ENCODE measurements at regions not wholly inside any gene's neighbourhood (a gene's known extent, or its start where the extent isn't known, plus 50 kb on each side); places are given as distances from the start of the nearest gene placed in this dataset.

GRCh38 chr14:101179691-101180211 is 276.2 kb upstream of the RTL1 start:
- Histone ChIP-seq H3K14ac (replicated peaks; ENCODE audit: low read depth, low read length) (no peak overlapping the region), H3K56ac (ENCODE audit: extremely low read depth, insufficient read depth, low read length) (no peak overlapping the region), H3K79me1 (ENCODE audit: low read depth in 1 of 2, low read length in 2 of 2) (no peaks in the 10 kb centered on the region), H3K36me3 (ENCODE audit: control insufficient read depth, insufficient read depth, low read length) (no peaks in the 10 kb centered on the region), H4K8ac (ENCODE audit: low read depth in 2 of 2, low read length in 2 of 2) (no peak overlapping the region), H3K18ac (ENCODE audit: low read depth, low read length) (no peak overlapping the region), H4K20me1 (ENCODE audit: insufficient read depth, low read length) (no peaks in the 10 kb centered on the region), H2AK5ac (ENCODE audit: low read depth, low read length) (no peak overlapping the region), H4K91ac (ENCODE audit: insufficient read depth, low read depth, low read length) (no peak overlapping the region), H3K4me1 (ENCODE audit: control insufficient read depth, insufficient read depth, low read length) (no peaks in the 10 kb centered on the region), H2BK120ac (ENCODE audit: low read depth, low read length) (no peak overlapping the region), H3K9ac (ENCODE audit: low read depth, low read length) (no peak overlapping the region), H3K4ac (ENCODE audit: low read depth, low read length) (no peak overlapping the region), H3K4me2 (ENCODE audit: low read depth, low read length) (no peak overlapping the region), H4K5ac (ENCODE audit: low read depth, low read length) (no peak overlapping the region), H2BK15ac (ENCODE audit: low read depth, low read length) (no peak overlapping the region), H3K9me1 (ENCODE audit: insufficient read depth, low read length) (no peaks in the 10 kb centered on the region), H2BK20ac (ENCODE audit: low read depth, low read length) (no peak overlapping the region), H3K9me3 (ENCODE audit: control insufficient read depth, insufficient read depth, low read length) (peaks cover 19% of the 10 kb centered on the region), H3K4me3 (ENCODE audit: insufficient read depth, low read depth, low read length) (no peak overlapping the region), H2AK9ac (replicated peaks; ENCODE audit: low read depth, low read length, poor library complexity) (no peak overlapping the region), H3K27me3 (ENCODE audit: control insufficient read depth, insufficient read depth, low read length) (peaks cover 2% of the 10 kb centered on the region; the same call in 1 of the 2 replicates), H3K23ac (ENCODE audit: low read depth, low read length) (no peak overlapping the region), H2AFZ (replicated peaks; ENCODE audit: low read length, poor library complexity) (no peak overlapping the region), H3K27ac (ENCODE audit: insufficient read depth, low read length) (no peak overlapping the region), H2BK5ac (ENCODE audit: low read depth, low read length, poor library complexity, severe bottlenecking) (no peak overlapping the region)
- ChIA-PET POLR2A (ENCODE audit: unreplicated experiment) (no interaction called here), CTCF (interaction anchor here (0.6 kb wide), 1 partner anchor 1198 kb away, joined by 3 read pairs; no protein-coding TSS in a partner anchor)
- TF ChIP-seq RCOR1 (IDR thresholded peaks at IDR 0.05; ENCODE audit: insufficient replicate concordance, low read length) (no peak), POLR2A (IDR thresholded peaks at IDR 0.05; ENCODE audit: low read depth, low read length) (no peak), RAD21 (IDR thresholded peaks at IDR 0.05; ENCODE audit: low read length) (no peak), MAZ (IDR thresholded peaks at IDR 0.05; ENCODE audit: borderline replicate concordance, low read depth, low read length) (no peak), BHLHE40 (IDR thresholded peaks at IDR 0.05; ENCODE audit: low read depth, low read length) (no peak), RFX5 (IDR thresholded peaks at IDR 0.05; ENCODE audit: low read depth, low read length) (no peak), USF2 (IDR thresholded peaks at IDR 0.05; ENCODE audit: low read depth, low read length) (no peak), CHD1 (IDR thresholded peaks at IDR 0.05; ENCODE audit: low read depth, low read length) (no peak)
- ATAC-seq (ENCODE audit: low read depth) = no peak
- no peak for DNase-seq
- WGBS, 2 experiments (ENCODE audit: extremely low coverage in 2 of 2, insufficient read length in 1 of 2) = 53% methylated on average over 5 of the region's 12 CpGs; no CpG with 5 or more reads in 1 of the 2 experiments
- in situ Hi-C loops (cut with MboI; ENCODE audit: low sequenced_read_pairs) (no loop called here), intact Hi-C loops (cut with micrococcal nuclease) (no loop called here), dilution Hi-C loops (cut with HindIII; ENCODE audit: low sequenced_read_pairs, unreplicated experiment) (no loop called here)
- BruUV-seq (replicated peaks) = no TSS peak
